ENCODE measurements at regions not wholly inside any gene's neighbourhood (a gene's known extent, or its start where the extent isn't known, plus 50 kb on each side); places are given as distances from the start of the nearest gene placed in this dataset.

DNA sequence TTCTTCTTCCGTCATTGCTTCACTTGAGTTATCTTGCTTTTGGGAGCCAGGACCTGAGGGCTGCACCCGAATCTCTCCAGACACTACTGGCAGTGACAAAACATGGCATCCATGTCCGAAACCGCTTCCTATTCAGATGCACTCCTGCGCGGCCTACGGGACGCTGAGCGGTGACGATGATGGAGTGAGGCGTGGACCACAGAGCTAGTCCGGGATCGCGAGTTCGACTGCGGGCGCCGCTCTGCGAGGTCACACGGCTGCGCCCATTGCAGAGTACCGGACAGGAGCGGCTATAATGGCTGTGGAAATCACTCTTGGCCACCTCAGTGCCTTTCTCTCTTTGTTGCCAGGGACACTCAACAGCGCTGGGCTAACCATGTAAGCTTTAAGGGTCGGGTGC is 453.8 kb upstream of the CNTN5 start:
- ChIA-PET POLR2A (no interaction called here), CTCF (no interaction called here), RAD21 (ENCODE audit: unreplicated experiment) (no interaction called here), SMC1A (ENCODE audit: uncharacterized antibody, unreplicated experiment) (no interaction called here)
- H3K36me3 ChIP-seq (ENCODE audit: control insufficient read depth in 2 of 2, insufficient read depth in 2 of 2, low read length in 1 of 2): no peaks in the 10 kb centered on the region
- H3K27ac ChIP-seq (ENCODE audit: control insufficient read depth, insufficient read depth): no peak overlapping the region
- no peaks in the 10 kb centered on the region for H4K20me1 ChIP-seq (ENCODE audit: control insufficient read depth, insufficient read depth)
- FAIRE-seq (no peak), DNase-seq (ENCODE audit: low read depth, low spot score) (no peak), ATAC-seq (no peak)
- no peak overlapping the region for H3K9ac ChIP-seq (ENCODE audit: control insufficient read depth, insufficient read depth, low read length)
- 63% methylated on average over 23 of the region's 25 CpGs for WGBS (ENCODE audit: insufficient coverage, insufficient replicate concordance, low lambda C conversion rate, missing lambda C conversion rate)
- in situ Hi-C loops (cut with MboI): no loop called here
- intact Hi-C loops (cut with micrococcal nuclease; ENCODE audit: unreplicated experiment): no loop called here
- H3K4me3 ChIP-seq: no peak overlapping the region
- no peak overlapping the region for H2AFZ ChIP-seq (ENCODE audit: control insufficient read depth, low read depth, low read length)
- no TSS peak for BruUV-seq (replicated peaks)
- no peaks in the 10 kb centered on the region for H3K27me3 ChIP-seq (replicated peaks in 1 of 2; ENCODE audit: control insufficient read depth in 2 of 2, insufficient read depth in 2 of 2, low read length in 1 of 2)
- TF ChIP-seq JUND (IDR thresholded peaks at IDR 0.05; ENCODE audit: low read depth, low read length) (no peak), BRCA1 (IDR thresholded peaks at IDR 0.05; ENCODE audit: low read depth, low read length) (no peak)
- H3K4me2 ChIP-seq (ENCODE audit: control insufficient read depth, insufficient read depth): no peak overlapping the region
- H3K4me1 ChIP-seq (ENCODE audit: control insufficient read depth, insufficient read depth, low read length): no peaks in the 10 kb centered on the region
- no peaks in the 10 kb centered on the region for H3K79me2 ChIP-seq (ENCODE audit: control insufficient read depth, insufficient read depth, low read length)
- no peaks in the 10 kb centered on the region for H3K9me3 ChIP-seq (replicated peaks; ENCODE audit: control insufficient read depth, insufficient read depth, low read length)

DNA sequence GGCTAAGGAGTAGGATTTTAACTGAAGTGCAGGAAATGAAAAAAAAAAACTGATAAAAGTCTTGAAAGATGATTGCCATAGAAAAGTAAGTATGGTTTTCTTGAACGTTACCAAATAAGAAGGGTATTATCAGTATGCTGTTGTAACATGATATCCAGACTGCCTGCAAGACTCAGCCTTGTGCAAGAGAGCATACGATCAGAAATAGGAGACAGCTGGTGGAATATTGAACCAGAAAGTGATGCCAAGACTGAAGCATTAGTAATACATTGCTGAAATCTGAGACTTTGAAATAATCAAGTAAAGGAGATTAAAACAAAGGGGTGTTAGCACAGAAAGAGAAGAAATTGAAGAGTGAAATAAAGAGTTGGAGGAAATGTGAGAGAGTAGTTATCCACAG is 452.7 kb upstream of the CNTN5 start:
- FAIRE-seq (no peak), ATAC-seq (no peak), DNase-seq (ENCODE audit: low read depth, low spot score) (no peak)
- ChIA-PET POLR2A (no interaction called here), CTCF (no interaction called here), RAD21 (ENCODE audit: unreplicated experiment) (no interaction called here), SMC1A (ENCODE audit: uncharacterized antibody, unreplicated experiment) (no interaction called here)
- TF ChIP-seq YY1 (IDR thresholded peaks at IDR 0.05; ENCODE audit: low read depth, low read length): no peak
- TF ChIP-seq POLR2A (IDR thresholded peaks at IDR 0.05; ENCODE audit: low read depth, low read length): no peak
- TF ChIP-seq, protein P1, sequence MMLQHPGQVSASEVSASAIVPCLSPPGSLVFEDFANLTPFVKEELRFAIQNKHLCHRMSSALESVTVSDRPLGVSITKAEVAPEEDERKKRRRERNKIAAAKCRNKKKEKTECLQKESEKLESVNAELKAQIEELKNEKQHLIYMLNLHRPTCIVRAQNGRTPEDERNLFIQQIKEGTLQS (IDR thresholded peaks at IDR 0.05; ENCODE audit: borderline replicate concordance, extremely low read depth, low read depth, low read length): no peak
- no peak for TF ChIP-seq IKZF1 (conservative IDR thresholded peaks at IDR 0.05)
- TF ChIP-seq STAT1 (conservative IDR thresholded peaks at IDR 0.05): no peak
- Histone ChIP-seq H4K20me1 (ENCODE audit: control insufficient read depth, insufficient read depth) (no peaks in the 10 kb centered on the region), H3K27me3 (replicated peaks in 1 of 2; ENCODE audit: control insufficient read depth in 2 of 2, insufficient read depth in 2 of 2, low read length in 1 of 2) (no peaks in the 10 kb centered on the region), H3K9ac (ENCODE audit: control insufficient read depth, insufficient read depth, low read length) (no peak overlapping the region), H3K79me2 (ENCODE audit: control insufficient read depth, insufficient read depth, low read length) (no peaks in the 10 kb centered on the region), H3K9me3 (replicated peaks; ENCODE audit: control insufficient read depth, insufficient read depth, low read length) (no peaks in the 10 kb centered on the region), H3K4me3 (no peak overlapping the region), H3K27ac (ENCODE audit: control insufficient read depth, insufficient read depth) (no peak overlapping the region), H3K4me1 (ENCODE audit: control insufficient read depth, insufficient read depth, low read length) (no peaks in the 10 kb centered on the region), H3K4me2 (ENCODE audit: control insufficient read depth, insufficient read depth) (no peak overlapping the region), H2AFZ (ENCODE audit: control insufficient read depth, low read depth, low read length) (no peak overlapping the region), H3K36me3 (ENCODE audit: control insufficient read depth in 2 of 2, insufficient read depth in 2 of 2, low read length in 1 of 2) (no peaks in the 10 kb centered on the region)
- WGBS (ENCODE audit: insufficient coverage, insufficient replicate concordance, low lambda C conversion rate, missing lambda C conversion rate): 17% methylated on average over 2 of the region's 2 CpGs
- intact Hi-C loops (cut with micrococcal nuclease; ENCODE audit: unreplicated experiment): no loop called here
- in situ Hi-C loops (cut with MboI): no loop called here
- no TSS peak for BruUV-seq (replicated peaks)

All from GM12878 (cell line).